Forelimb muscle (tissue), 1 donor: ENCODE measurements at regions not wholly inside any gene's neighbourhood (a gene's known extent, or its start where the extent isn't known, plus 50 kb on each side); places are given as distances from the start of the nearest gene placed in this dataset.
"Not testable (repeated sequence)": the region's sequence is repeated elsewhere in the genome, so short reads cannot be mapped to it uniquely, and the experiment has no call there.

Experiments
- DNase-seq: peaks from one replicate; pipeline ENCODE4 v3.0.0-alpha.2; 2013; ENCODE audit warnings: low read depth

DNA sequence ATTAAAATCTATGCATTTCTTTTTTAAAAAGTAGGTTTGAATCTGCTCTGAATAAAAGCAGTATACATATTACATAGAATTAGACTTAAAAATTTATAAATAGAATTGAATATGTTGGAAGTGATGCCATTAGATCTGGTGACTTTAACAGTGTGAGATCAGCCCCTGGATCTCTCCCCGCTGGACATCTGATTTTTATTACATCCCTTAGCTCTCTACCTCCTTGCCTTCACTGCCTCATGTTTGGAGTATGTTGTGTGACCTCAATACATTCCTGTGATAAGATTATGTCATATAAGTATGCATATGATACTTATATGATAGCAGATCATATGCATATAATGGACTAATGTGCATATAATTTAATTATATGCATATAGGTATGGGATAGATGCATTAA lies 643.4 kb upstream of the NR2F2 start:
- DNase-seq: no peak

DNA sequence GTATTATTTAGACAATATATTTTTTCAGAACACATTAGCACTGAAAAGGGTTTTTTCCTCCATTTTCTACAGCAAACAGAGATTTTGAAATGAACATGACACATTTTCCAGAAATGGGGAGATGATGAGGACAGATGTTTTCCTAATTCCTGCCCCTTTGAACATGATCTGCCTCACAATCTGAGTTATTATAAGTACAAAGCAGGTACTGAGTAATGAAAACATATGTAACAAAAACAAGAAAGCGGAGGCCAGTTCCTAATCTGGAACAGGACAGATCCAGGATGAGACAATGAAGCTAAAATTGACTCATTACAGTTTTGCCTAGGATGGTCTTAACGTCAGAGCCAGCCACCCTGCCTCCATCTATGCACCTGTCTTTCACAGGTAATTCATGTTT lies 642.8 kb upstream of the NR2F2 start:
- no peak for DNase-seq

DNA sequence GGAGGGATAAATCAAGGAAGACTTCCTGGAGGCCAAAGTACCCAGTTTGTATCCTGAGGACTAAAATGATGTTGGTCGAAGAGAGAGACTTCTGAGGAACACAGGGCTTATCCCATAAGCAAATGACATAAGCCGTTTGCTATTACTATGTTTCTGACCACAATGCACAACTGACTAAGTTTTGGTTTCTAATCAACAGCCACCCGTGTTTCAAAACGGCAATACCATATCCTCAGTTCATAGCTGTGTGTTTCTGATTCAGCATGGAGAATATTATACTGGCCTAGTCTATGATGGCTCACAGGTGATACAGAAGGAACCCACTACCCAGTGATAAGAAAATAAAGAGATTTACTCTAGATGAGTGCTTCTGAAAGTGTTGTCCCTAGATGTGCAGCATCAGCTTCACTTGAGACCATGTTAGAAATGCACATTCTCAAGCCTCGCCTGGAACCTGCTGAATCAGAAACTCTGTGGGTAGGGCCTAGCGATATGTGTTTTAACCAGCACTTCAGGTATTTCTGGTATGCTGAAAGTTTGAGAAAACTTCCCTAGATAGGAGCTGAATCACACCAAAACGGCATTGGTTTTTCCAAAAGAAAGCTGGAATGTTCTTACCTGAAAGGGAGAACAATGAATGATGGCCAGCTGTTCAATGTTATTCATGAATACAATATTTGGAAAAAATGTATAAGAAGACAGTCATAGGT lies 639.7 kb upstream of the NR2F2 start:
- DNase-seq: no peak

DNA sequence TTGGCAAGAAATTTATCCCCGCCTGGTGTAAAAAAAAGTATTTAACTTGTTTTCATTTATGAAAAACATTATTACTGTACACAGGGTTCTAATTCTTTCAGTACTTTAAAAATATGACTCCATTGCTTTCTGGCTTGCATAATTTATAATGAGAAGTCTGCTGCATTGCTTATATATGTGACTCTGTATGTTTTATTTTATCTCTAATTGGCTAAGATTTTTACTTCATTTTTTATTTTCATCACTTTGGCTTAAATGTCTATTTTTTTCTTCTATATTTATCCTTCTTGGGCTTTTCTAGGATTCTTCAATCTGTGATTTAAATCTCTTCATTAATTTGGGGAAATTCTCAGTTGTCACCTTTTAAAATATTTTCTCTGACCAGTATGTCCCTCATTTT lies 636.6 kb upstream of the NR2F2 start:
- DNase-seq: no peak

DNA sequence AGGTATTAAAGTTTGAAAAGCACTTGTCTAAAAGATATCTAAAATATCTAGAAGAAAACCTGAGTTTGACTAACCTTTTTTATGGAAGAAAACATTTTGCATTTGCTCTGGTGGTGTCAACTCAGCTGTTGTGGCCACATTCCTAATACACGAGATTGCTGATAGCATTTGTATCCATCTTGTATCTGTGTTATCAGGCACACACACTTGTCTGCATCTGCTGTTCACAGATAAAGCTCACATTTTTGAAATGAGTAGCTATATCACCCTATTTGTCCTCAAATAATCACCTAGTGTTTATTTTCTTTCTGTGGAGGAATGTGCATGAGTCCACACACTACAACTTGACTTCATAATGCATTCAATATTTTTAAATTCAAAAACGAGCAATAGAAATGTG lies 632.3 kb upstream of the NR2F2 start:
- DNase-seq: no peak

DNA sequence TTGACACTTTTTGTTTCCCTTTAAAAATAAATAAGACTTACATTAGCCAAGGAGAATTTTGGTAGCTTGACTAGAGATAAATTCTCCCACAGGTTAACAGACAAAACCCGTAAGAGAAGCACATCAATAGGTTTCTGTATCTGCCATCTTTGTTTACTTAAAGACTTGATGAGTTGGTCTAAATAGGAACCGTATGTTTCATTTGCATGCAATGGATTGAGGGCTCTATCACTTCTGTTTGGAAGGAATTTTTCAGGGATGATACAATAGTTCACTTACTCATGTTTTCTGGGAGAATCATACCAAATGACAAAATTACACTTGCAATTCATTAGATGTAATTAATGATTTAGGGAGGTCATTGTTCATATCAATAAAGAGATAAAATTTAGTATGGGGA lies 631.5 kb upstream of the NR2F2 start:
- DNase-seq: no peak

DNA sequence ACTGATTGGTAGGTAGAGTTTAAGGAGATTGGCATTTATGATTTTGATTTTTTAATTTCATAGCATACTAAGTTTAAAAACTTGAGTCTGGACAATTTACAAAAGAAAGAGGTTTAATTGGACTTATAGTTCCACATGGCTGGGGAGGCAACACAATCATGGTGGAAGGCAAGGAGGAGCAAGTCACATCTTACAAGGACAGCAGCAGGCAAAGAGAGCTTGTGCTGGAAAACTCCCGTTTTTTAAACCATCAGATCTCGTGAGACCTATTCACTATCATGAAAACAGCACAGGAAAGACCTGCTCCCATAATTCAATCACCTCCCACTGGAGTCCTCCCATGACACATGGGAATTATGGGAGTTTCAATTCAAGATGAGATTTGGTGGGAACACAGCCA lies 630.9 kb upstream of the NR2F2 start:
- no peak for DNase-seq

DNA sequence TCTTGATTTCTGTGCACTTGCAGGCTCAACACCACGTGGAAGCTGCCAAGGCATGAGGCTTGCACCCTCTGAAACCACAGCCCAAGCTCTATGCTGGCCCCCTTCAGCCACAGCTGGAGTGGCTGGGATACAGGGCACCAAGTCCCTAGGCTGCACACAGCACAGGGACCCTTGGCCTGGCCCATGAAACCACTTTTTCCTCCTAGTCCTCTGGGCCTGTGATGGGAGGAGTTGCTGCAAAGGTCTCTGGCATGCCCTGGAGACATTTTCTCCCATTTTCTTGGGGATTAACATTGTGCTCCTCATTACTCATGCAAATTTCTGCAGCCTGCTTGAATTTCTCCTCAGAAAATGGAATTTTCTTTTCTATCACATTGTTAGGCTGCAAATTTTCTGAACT lies 629.8 kb upstream of the NR2F2 start:
- not testable (repeated sequence) for DNase-seq

DNA sequence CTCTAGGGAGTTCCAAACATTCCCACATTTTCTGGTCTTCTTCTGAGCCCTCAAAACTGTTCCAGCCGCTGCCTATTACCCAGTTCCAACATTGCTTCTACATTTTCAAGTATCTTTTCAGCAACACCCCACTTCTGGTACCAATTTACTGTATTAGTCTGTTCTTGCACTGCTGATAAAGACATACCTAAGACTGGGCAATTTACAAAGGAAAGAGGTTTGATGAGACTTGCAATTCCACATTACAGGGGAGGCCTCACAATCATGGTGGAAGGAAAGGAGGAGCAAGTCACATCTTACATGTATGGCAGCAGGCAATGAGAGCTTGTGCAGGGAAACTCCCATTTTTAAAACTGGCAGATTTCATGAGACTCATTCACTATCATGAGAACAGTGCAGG lies 629.1 kb upstream of the NR2F2 start:
- no peak for DNase-seq

DNA sequence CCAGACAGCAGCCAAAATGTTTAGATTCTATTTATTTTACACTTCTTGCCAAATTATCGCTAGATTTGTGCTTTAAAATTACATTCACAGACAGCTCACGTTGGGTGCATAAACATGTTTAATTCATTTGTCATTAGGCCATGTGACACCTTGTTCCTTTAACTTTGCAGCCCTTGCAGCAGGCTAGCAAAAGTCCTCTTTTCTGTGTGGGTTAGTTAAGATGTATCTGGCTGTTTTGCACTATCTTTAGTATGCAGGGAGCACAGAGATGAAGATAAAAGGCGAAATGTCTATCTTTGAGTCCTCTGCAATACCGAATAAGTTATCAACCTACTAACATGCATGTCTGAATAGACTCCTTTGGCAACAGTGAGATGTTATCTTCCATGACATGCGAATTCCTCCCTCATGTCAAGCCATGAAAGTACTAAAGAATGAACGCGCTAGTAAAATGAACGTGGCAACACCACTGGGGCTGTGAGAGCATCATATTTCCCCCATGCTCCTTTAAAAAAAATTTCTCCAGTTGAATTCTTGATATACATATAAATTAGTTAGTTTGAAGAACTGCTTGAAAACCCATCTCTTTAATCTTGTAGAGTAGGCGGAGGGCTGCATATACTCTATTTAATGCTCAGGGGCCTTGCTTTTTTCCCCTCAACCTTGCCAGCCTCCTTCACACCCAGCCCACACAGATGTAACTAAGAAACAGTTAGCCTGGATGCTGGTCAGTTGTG lies 620.4 kb upstream of the NR2F2 start:
- no peak for DNase-seq

DNA sequence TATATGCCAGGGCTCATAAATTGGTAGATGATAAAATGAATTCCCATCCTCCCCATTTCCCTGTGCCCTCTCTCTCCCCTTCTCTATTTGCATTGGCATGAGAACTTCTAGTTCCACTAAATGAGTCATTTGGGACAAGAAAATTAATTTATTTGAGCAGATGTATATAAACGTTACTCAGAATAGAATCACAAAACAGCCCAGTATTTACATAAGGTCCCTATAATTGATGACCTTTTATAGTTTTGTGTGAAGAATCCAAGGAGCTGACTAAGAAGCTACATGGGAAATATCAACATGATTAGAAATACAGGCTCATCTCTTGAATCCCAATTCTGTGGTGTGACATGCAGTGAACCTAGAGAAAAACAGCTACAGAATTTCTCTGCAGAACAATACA lies 617.7 kb upstream of the NR2F2 start:
- no peak for DNase-seq

DNA sequence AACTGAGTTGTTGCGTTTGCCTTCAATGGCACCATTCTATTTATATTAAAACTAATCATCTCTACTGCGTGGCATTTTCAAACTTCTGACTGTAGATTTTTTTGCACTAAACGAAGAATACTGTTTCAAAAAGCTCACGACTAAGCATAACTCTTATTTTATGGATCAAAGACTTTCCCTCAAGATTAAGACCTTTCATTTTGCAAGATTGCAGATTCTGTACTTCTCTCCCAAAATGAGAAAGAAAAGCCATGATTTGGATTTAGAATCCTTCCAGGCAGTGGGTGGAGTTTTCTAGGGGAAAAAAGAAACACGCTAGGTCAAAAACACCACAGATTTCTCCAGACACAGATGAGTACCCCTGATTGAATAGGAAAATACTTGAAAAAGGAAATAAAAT lies 617.2 kb upstream of the NR2F2 start:
- no peak for DNase-seq

DNA sequence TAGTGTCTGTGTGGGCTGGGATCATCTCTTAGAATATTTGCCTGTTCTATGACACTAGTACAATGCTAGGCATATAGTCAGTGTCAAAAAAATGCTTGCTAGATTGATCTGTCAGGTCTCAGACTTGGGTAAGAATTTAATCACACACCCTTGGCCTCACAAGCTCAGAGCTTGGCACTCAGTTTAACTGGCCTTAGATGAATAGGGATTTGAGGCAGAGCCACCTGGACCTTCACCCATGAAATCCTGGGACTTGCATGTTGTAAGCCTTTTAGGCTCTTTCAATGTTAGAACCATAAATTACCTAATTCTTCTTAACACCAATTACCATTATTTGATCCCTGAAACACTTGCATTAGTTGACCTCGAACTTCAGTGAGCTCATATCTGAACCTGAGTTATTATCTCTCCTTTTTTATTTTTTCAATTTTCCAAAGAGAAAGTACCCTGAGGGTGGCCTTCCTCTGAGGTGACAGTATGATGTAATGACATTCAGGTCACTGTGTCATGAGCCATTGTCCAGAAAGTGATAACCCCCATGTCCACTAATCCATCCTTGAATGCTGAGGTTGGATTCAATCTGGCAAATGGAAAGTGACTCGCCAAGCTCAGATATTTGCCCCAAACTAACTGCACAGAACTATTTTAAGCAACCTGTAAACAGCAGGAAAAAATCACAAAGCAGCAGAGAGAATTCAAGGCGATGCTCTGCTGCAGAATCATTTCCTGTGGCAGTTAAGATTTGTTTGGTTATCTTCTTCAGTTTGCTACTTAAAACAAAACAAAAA lies 615.2 kb upstream of the NR2F2 start:
- no peak for DNase-seq

DNA sequence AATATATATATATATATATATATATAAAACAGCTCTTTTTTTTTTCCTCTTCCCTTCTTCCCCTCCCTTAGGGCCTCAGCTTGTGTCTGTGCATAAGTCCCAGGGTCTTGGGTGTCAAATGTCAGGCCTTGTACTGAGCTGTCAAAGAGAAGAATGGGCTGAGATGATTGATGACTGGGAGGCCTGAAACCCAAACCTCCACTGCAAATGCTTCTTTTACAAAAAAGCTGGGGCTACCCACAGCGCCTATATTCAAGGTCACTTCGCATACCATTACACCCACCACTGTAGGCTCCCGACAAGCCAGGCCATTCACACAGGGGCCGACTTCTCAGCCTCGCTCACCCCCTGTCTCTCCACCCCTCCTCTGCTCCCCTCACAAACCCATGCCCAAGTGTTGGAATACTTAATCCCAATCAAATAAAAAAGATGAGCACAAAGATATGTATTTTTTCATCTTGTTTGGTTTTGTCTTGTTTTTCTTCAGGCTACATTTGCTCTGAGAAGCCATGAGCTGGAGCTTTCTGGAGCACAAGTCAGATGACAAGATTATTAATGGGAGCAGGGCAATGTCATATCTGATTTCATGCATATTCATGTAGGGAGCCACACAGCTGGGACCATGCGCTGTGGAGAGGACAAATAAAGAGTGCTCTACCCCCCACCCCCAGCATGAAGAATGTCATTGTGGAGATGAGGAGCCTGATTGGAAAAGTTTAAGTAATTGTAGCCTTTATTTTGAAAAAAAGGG lies 614.4 kb upstream of the NR2F2 start:
- DNase-seq: no peak

DNA sequence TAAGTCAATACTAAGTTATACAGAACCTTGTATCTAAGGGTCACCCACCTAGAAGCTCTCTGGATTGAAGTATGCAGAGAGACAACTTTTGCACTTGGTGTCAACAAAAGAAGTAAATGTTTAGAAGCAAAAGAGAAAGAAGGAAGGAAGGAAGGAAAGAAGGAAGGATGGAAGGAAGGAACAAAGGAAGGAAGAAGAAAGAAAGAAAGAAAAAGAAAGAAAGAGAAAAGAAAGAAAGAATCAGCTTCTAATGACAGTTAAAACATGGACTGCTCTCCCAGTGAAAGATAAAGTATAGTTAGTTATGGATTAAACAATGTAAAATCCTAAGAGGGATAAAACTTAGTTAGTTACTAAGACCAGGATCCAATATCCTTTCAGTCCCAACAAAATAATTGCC lies 613.8 kb upstream of the NR2F2 start:
- DNase-seq: no peak

DNA sequence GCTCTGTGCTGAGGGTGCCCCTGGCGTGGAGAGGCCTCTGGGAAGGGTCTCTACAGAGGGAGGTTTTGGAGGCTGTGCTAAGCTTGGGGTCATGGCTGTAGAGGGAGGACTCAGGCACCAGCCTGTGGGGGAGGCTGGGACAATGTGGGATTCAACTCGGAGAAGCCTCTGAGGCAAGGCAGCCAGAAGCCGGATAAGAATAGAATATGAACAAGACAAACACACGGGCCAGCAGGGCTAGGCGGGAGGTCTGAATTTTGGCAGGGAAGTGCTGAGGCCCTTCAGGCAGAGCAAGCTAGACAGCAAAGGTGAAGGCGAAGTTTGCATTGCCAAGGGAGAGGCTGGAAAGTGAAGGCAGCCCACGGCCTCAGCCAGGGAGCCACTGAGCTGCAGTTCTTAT lies 612.1 kb upstream of the NR2F2 start:
- no peak for DNase-seq

DNA sequence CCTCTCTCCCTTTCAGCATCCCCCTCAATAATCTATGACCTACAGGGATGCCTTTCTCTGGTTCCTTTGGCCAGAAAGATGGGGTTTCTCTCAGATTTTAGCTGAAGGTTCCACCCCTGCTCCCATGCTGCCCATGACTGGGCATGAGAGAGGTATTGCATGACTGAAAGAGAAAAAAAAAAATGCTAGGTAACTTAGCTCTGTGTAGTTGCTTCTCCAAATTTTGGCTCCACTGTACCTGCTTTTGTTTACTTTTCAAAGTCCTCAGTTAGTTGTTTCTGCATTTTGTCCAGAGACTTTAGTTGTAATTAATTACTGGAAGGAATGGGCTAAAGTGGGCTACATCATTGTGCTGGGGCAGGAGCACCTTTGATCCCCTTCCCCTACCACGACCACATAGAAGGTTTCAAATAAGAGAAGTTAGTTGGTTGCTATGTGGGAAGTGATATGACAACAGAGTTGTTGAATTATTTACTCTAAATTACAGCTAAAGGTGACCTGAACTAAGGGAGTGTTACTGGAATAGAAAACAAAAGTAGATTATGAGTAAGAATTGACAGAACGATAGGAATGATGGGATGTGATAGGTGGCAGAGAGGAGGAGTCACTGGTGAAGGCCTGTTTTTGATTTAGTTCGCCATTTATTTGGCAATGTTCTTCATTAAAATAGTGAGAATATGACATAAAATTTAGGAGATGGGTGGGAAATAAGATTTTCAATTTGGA lies 605.4 kb upstream of the NR2F2 start:
- no peak for DNase-seq

DNA sequence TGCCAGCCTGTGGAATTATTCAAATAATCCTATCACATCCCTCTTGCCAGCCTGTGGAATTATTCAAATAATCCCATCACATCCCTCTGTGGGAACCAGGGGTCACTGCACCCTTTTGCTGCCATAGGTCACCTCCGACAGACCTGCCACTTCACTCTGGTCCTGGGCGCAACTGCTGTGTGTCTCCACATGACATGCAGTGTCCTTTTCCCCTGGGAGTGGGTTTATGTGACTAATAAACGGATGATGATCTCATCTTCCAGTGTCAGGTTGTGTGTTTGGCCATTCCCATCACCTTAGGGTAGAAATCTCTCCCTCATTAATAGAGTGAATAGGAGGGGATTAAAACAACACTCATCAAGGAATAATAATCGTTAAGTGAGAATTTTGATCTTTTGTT lies 603.6 kb upstream of the NR2F2 start:
- no peak for DNase-seq

DNA sequence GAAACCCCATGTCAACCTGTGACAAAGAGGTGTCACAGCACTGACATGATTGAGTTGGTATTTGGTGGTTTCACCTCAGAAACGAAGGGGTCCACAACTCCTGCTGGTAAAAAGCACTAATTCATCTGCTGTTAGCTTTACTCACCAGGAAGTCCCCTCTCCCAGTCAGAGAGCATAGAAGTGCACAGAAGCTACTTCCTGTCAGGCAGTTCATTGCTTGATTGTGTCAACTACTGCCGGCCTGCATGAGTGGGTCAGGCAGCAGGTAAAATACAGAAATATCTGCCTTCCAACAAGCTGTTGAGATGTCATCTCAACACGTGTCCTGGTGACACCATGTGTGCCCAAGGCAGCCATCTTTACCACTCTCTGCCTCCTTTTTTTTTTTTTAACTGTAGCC lies 596.6 kb upstream of the NR2F2 start:
- DNase-seq: no peak

DNA sequence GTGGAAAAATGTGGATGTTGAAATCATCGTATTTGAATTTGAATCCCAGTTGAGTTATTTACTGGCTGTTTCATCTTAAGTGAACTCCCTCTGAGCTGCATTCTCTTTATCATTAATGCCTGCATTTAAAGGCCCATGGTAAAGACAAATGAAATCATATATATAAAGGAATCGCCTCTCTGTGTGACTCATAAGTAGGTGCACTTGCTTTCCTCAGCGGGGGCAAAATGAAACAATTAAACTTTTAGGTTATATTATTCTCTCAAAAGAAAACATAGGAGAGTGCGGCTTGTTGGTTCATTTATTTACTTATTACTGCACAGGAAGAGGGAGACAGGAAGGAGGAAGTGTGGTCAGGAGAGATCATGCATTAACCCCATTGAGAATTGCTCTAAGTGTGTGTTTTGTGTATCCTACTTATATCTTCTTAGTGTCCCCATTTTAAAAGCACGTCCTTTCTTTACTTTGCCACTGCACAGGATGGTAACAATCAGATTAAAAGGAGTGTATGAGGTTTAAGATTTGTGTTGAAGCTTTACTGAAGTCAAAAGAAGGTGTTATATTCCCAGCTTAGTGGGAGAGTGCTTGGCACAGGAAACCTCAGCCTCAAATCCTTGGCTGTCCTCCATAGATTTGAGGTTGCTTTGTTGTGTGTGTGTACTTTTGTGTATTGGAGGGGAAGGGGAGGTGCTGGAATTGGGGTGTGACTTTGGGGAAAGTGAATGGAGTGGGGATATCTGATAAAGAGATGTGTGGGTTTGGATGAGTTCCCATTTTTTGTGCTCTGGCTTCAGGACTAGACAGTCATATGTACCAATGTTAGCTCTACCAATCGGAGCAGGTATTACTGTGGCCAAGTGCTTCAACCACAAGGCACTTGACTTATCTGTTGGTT lies 595.8 kb upstream of the NR2F2 start:
- no peak for DNase-seq
